ENCODE measurements at regions not wholly inside any gene's neighbourhood (a gene's known extent, or its start where the extent isn't known, plus 50 kb on each side); places are given as distances from the start of the nearest gene placed in this dataset.

DNA sequence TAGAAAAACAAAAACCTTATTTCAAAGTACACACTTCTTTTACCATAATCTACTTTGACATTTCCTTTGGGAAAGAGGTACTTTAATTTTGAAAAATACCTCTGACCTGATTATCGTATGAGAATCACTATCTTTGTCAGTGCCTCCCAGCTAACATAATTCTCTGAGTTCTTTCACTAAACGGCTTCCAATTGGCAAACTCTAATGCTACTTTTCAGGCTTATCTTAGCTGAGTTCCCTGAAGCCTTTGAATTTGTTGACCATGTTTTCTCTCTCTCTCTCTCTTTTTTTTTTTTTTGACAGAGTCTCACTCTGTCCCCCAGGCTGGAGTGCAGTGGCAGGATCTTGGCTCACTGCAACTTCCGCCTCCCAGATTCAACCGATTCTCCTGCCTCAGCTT, 312.8 kb downstream of the ZPLD1 start:
- no peak for DNase-seq (ENCODE audit: low spot score)

GRCh38 chr3:102748646-102749045, 313.8 kb downstream of the ZPLD1 start:
- DNase-seq (ENCODE audit: low spot score): no peak

DNA sequence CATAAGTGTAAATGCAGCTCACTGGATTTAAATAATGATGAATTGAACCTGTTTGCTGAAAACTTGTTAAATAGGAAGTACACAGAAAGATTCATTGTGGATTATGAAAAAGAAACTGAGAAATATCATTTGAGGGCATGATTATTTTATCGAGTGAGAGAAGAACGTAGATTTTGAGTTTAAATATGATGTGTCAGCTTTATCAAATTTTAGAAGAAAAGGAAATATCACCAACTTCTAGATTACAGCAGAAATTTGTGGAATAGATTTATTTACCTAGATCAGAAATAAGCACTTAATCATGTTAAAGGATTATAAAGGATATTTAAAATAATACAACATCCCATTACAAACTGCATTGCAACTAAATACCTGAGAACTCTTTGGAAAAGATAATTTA, 315.5 kb downstream of the ZPLD1 start:
- no peak for DNase-seq (ENCODE audit: low spot score)

DNA sequence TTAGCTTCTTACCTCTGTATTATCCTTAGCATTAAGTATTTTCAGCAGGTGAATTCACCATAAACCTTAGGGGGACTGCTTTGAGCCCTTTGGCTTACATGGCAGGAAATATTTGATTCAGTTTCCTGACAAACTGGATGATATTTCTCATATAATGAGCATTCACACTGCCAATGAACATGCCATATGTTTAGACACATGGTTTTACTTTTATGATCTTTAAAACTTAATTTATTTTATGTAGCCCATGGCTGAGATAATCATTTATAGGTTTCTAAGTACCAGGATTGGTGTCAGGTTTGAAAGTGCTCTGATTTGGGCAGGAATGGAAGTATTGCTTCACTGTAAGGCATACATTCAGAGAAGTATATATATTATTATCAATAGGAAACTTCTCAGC, 319.1 kb downstream of the ZPLD1 start:
- no peak for DNase-seq (ENCODE audit: low spot score)

- no peak for DNase-seq (ENCODE audit: low spot score)
These were observed 321.9 kb downstream of the ZPLD1 start for GRCh38 chr3:102756706-102757105.

DNA sequence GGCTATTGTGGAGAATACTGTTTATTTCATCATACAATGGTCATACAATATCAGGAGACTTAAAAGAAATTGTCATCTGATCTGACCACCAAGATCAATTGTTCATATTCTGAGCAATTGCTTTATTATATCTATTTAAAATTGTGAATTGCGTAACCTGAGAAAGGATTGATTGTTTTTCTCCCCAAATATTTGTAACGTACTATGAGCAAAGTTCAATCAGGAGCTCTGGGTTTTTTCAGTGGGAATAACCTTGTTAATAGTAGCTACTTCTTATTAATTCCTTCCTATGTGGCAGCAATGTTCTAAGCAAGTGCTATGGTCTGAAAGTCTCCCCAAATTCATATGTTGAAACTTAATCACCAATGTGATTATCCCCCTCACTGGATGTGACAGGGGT, 323.1 kb downstream of the ZPLD1 start:
- DNase-seq (ENCODE audit: low spot score): no peak

- DNase-seq (ENCODE audit: low spot score): no peak
These were observed 327.0 kb downstream of the ZPLD1 start for GRCh38 chr3:102761766-102762165.

DNA sequence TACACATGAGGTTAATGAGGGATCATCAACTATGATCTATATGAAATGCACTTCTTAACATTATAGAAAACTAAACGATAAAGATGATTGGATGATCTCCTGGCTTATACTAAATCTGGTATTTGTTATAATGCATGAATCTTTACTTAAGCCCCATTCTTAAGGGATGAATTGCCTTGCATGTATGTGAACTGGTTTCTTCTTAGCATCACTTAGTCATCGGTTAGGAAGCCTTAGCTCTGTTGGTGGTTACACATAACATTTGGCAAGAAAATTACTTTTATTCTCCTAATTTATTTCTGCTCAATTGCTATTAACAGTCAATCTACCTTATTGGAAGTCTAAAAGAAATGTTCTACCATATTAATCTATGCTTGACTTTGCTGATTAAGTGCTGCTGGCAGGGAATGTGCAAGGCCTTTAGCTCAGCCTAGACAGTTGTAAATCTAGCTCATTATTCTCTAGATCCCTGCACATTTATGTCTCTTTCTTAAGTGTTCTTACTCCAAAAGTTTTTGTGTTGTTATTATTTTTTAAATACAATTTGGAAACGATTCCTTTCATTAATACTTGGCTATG, 356.0 kb downstream of the ZPLD1 start:
- no peak for DNase-seq (ENCODE audit: low spot score)

DNA sequence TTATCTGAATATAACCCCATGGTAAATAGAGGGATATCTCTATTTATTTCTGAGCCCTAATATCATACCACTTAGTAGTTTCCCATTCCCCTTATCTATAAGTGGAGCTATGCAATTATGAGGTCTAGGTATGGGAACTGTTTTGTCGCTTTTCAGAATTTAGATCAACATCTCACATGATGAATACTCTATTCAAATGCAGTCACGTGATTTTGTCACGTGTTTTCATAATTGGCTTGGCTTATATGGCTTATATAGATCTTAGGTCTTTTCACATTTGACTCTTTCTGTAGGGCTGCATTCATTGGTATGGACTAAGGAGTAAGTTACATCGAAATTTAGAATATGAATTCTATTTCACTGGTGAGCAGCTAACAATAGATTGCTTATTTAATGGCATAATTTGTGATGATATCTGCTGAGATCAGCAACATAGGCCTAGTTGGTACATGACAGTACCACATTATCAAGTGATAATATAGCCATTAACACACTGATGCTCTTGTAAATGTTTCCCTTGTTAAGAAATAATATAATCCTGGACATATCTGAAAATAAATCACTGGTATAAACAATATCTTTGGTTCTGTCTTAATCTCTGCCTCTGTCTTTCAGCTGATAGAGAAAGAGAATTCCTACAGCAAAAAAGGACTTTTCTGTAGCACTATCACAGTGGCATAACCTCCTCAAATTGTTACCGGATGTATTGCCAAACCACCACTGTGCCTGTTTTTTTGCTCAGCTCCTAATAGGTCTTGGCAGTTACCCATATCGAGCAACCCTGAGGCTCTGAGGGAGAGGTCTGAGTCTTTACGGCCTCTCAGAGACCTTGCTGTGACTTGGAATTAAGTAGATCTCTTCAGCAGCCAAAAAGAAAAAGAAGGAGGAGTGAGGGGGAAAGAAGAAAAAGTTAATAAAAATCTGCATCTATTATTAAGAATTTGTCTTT, 357.1 kb downstream of the ZPLD1 start:
- DNase-seq (ENCODE audit: low spot score): no peak

DNA sequence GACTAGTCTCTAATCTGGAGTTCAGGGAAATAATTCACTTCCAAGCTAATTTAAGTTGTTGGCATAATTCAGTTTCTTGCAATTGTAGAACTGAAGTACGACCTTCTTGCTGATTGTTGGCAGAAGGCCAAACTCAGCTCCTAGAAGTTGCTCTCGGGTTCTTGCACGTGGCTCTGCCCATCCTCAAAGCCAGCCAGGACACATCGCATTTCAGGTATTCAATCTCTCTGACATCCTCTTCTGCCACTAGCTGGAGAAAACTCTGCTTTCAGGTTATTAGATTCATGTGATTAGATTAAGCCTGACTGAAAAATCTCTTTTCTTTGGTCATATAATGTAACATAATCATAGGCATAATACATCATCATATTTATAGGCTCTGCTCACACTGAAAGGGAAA, 362.0 kb downstream of the ZPLD1 start:
- DNase-seq (ENCODE audit: low spot score): peak; percentile 86

DNA sequence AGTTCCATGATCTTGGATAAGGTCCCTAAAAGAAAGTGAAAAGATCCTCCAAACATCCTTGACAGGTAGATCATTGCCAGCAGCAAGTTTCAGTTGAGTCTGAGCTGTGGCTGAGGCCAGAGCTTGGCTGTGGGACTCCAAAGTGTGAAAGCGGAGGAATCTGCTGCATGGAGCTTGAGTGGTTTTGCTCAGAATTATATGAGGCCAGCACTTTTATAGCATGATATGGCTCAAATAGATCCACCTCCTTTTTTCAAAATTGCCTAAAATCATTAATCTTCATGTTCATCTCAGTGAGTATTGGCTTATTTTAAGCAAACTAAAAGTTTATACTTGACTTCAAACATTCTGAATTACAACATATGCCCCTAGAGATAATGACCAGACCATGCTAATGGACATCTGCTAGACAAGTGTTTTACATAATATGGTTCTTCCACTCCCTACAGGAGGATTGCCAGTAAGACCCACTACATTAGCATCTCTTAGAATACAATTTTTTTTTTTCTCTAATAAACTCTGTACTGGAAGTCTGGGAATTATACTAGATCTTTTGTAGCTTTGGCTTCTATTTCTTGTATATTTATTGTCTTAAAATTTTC, 368.1 kb downstream of the ZPLD1 start:
- DNase-seq (ENCODE audit: low spot score): no peak

DNA sequence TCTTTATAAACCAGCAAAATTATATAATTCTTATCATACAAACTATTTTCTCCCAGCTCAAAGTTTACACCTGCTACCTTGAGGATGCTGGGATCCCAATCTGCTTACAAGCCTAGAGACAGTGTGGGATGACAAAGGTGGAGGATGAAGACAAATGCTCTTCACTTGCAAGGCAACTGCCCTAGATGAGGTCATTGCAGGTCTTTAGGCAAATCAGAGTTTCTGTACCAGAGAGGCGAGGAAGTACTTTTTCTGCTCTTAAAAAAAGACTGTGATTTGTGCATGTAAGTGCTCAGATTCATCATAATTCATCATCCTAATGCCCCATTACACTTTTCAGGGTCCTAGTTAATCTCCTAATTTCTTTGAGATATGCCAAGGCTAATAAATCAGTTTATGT, 376.1 kb downstream of the ZPLD1 start:
- DNase-seq (ENCODE audit: low spot score): peak; percentile 51

- DNase-seq (ENCODE audit: low spot score): no peak
These were observed 391.8 kb downstream of the ZPLD1 start for GRCh38 chr3:102826636-102827035.

GRCh38 chr3:102827386-102827785, 392.6 kb downstream of the ZPLD1 start:
- DNase-seq (ENCODE audit: low spot score): no peak

DNA sequence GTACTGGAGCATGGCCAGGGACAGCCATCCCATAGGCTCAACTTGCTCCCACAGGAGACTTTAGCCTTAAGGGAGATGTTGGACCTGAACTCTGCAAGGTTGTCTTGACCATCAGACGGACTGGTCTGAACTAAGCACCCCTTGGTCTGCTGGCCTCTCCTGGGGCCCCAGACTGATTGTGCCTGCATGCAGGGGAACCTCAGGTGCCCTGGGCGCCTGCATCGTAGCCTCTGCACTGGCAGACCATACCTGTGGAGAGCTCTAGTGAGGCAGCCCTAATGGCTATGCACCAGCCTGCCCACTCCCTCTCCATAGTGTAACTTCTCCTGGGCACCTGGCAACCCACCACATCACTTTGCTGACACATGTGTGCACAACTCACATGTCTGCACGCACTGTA, 395.6 kb downstream of the ZPLD1 start:
- DNase-seq (ENCODE audit: low spot score): no peak

GRCh38 chr3:102841866-102842265, 407.1 kb downstream of the ZPLD1 start:
- no peak for DNase-seq (ENCODE audit: low spot score)

- DNase-seq (ENCODE audit: low spot score): no peak
These were observed 432.0 kb downstream of the ZPLD1 start for GRCh38 chr3:102866845-102867244.

GRCh38 chr3:102883515-102883914, 448.7 kb downstream of the ZPLD1 start:
- no peak for DNase-seq (ENCODE audit: low spot score)

- DNase-seq (ENCODE audit: low spot score): no peak
These were observed 450.5 kb downstream of the ZPLD1 start for GRCh38 chr3:102885289-102885688.

DNA sequence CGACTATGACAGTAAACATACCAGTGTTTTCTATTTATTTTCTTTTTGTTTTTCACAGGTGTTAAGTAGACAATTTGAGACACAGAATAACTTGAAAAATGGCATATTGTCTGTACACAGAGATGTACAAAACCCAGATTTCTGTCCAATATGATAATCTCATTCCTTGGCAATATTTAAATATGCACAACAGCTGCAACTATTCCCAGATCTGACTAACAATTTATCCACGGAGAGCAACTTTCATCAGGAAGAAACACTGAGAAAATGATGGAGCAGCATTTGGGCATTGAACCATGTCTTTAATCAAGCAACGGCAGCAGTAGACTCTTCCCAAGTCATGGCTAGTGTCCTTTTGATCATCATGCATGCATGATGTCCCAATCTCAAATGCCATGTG, 452.6 kb downstream of the ZPLD1 start:
- no peak for DNase-seq (ENCODE audit: low spot score)

- no peak for DNase-seq (ENCODE audit: low spot score)
These were observed 462.2 kb downstream of the ZPLD1 start for GRCh38 chr3:102896851-102897621.

DNA sequence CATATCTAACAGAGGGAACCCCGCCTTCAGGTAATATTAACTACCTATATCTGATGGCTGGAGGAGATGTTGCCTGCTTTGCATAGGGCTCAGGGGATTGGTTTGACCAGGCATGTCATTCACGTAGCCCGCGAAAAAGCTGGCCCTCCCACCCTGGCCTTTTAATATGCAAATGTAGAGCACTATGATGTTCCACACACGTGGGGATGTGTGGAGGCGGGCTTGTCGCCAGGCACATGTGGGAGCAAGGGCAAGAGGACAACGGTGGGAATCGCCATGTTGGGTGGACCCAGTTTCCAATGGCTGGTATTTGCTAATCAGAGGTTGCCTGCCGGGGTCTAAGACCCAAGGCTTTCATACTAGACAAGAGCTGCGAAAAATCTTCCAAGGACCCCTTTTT, 469.8 kb downstream of the ZPLD1 start:
- DNase-seq (ENCODE audit: low spot score): no peak
